C4-2B (cell line): ENCODE measurements at regions not wholly inside any gene's neighbourhood (a gene's known extent, or its start where the extent isn't known, plus 50 kb on each side); places are given as distances from the start of the nearest gene placed in this dataset.

Experiments
- H3K27ac ChIP-seq: fragments of 450-650 bp; 2 replicates; pipeline ENCODE4 v1.5.1; 2017
- ZFX ChIP-seq: fragments of 450-650 bp; IDR thresholded peaks from 2 replicates; pipeline ENCODE4 v1.6.1; 2017
- TF ChIP-seq, protein P1 (sequence below): fragments of 450-650 bp; conservative IDR thresholded peaks from 2 replicates; pipeline ENCODE4 v1.5.1; 2017; ENCODE audit warnings: mild to moderate bottlenecking

DNA sequence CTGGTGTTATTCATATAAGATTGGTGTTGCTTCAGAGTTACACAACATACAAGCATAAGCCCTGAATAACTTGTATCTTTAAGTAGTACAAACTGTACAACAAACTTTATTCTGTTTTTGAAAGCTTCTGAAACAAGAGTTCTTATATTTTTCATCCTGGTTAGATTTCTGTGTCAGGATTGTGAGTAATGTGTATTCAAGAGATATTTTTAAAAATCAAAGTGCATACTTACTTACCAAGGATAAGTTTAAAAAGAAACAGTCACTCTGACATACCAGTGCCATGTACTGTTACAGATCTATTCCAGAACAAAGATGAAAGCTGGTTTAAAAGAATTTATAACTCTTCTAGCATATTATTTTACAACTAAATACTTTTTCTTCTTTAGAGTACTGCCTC is 755.1 kb downstream of the ZPLD1 start:
- no peak overlapping the region for H3K27ac ChIP-seq
- TF ChIP-seq, protein P1, sequence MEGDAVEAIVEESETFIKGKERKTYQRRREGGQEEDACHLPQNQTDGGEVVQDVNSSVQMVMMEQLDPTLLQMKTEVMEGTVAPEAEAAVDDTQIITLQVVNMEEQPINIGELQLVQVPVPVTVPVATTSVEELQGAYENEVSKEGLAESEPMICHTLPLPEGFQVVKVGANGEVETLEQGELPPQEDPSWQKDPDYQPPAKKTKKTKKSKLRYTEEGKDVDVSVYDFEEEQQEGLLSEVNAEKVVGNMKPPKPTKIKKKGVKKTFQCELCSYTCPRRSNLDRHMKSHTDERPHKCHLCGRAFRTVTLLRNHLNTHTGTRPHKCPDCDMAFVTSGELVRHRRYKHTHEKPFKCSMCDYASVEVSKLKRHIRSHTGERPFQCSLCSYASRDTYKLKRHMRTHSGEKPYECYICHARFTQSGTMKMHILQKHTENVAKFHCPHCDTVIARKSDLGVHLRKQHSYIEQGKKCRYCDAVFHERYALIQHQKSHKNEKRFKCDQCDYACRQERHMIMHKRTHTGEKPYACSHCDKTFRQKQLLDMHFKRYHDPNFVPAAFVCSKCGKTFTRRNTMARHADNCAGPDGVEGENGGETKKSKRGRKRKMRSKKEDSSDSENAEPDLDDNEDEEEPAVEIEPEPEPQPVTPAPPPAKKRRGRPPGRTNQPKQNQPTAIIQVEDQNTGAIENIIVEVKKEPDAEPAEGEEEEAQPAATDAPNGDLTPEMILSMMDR: no peak
- TF ChIP-seq ZFX: no peak

DNA sequence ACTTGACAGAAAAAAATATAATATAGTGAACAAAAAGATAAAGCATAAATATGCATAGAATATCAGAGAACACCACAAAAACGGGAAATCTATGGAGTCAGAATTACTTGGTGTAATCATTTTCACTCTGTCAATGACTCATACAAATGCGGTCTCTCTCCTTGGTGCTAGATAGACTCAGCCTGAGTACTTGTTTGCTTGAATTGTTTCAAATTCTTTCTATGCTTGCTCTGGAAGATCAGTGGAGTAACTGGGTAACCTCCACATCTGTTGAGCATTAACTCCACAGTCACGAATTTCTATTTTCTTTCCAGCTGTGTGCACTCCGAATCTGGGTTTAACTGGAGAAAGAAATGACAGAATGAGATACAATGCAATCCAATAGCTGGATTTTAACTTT is 760.4 kb downstream of the ZPLD1 start:
- TF ChIP-seq, protein P1: no peak
- no peak for TF ChIP-seq ZFX
- no peak overlapping the region for H3K27ac ChIP-seq

DNA sequence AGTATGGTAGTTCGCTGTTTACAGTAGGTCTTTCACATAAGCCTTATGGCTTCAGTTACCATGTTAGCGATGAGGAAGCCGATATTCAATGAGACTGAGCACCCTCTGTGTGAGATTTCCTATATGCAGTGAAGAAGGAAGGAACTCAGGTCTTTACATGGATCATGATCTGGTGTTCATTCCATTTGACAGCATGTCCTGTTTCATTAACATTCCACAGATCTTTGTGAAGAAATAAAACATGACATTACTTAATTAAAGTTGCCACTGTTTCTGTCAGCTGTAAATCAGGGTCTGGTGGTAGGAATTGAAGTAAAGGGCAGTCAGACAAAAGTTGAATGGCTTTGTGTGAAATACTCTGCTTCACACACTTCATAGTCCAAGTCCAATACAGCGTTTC is 768.6 kb downstream of the ZPLD1 start:
- no peak overlapping the region for H3K27ac ChIP-seq
- no peak for TF ChIP-seq ZFX

DNA sequence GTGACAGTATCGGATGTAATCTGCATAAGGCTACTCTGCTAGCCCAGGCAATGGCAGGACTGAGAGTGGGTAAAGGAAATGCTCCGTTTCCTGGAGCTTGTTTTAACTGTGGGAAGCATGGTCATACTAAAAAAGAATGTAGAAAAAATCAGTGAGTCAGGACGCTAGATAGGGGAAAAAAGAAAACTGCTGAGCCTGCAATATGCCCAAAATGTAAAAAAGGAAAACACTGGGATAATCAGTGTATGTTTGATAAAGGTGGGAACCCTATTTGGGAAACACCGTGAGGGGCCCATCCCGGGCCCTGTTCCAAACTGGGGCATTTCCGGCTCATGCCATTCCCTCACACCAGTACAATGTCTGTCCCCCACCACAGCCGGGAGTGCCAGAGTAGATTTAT is 775.8 kb downstream of the ZPLD1 start:
- no peak for TF ChIP-seq ZFX
- TF ChIP-seq, protein P1: no peak
- no peak overlapping the region for H3K27ac ChIP-seq

DNA sequence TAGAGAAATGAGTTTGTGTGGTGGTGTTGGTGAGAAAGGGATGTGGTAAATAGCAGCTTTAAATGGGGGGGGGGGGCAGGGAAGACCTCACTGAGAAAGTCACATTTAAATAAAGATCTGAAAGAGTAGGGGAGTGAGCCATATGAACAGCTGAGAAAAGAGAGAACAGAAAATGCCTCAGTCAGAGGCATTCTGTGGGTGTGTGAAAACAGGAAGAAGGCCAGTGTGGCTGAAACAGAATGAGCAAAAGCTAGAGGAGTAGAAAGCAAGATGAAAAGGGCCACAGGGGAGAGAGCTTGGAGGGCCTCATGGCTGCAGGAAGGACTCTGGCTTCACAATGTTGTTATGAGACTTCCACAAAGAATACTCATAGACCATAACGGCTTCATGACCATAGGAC is 783.3 kb downstream of the ZPLD1 start:
- TF ChIP-seq, protein P1: no peak
- no peak for TF ChIP-seq ZFX
- no peak overlapping the region for H3K27ac ChIP-seq

DNA sequence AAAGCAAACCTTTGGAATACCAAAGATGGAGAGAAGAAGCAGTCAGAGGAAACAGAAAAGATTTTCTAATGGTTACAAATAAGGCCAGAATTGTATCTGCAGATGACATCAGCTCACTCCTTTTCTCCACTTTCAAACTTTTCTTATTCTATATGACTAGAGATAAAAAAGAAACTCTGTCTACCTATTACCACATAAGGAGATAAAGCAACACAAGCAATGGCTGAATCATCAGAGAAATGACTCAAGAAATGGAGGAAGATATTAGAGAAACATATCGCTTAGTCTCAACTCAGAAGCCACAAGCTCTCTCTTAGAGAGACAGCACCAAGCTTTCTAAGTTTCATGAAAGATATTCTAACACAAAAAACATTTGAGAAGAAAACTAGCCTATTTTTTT is 784.0 kb downstream of the ZPLD1 start:
- TF ChIP-seq ZFX: no peak
- TF ChIP-seq, protein P1: no peak

DNA sequence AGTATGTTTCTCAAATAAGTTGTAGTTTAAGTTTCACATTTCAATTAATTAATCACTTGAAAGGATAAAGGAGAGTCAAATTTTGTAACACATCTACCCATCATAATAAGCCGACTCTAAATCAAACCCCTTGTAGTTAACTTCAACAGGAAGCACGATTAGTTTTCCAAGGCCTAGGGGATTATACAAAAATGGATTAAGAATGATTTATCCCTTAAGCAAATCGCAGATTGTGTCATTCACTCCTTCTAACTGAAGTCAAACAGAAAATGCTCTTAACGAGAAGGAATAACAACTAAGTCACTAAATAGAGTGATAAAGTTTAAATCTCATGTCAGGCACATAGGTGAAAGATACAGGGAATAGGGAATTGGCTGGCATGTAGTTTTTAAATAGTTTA is 792.8 kb downstream of the ZPLD1 start:
- no peak overlapping the region for H3K27ac ChIP-seq
- TF ChIP-seq, protein P1: no peak
- no peak for TF ChIP-seq ZFX

More for the DNA sequence above, 784.0 kb downstream of the ZPLD1 start:
- H3K27ac ChIP-seq: no peak overlapping the region

DNA sequence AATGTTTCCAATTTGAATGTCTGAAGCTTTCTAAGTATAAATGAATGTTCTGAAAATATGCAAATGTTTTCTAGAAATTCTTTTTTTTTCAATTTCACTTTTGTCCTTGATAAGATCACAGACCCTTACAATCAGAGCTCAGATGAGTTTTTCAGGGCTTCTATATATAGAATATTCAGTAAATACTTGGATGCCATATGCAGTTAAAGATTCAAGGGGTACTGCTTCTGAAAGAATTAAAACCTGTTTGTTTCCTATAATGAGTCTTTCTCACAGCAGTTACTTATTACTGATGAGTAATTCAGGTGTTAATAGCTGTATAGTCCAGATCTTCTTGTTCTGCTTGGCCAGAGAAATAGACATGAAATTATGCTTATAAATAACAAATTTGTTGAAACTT is 812.6 kb downstream of the ZPLD1 start:
- H3K27ac ChIP-seq: no peak overlapping the region
- TF ChIP-seq, protein P1: no peak
- TF ChIP-seq ZFX: no peak

DNA sequence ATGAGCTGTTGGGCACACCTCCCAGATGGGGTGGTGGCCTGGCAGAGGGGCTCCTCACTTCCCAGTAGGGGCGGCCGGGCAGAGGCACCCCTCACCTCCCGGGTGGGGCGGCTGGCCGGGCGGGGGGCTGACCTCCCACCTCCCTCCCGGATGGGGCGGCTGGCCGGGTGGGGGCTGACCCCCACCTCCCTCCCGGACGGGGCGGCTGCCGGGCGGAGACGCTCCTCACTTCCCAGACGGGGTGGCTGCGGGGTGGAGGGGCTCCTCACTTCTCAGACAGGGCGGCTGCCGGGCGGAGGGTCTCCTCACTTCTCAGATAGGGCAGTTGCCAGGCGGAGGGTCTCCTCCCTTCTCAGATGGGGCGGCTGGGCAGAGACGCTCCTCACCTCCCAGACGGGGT is 820.0 kb downstream of the ZPLD1 start:
- H3K27ac ChIP-seq: peak overlapping the region; percentile 42; the same call in 1 of the 2 replicates
